ENCODE measurements at regions not wholly inside any gene's neighbourhood (a gene's known extent, or its start where the extent isn't known, plus 50 kb on each side); places are given as distances from the start of the nearest gene placed in this dataset.

- TF ChIP-seq CTCF (IDR thresholded peaks at IDR 0.05; ENCODE audit: poor library complexity) (no peak), EZH2 (IDR thresholded peaks at IDR 0.05; ENCODE audit: borderline replicate concordance) (no peak), EZH2phosphoT487 (IDR thresholded peaks at IDR 0.05; ENCODE audit: low read depth, severe bottlenecking, unreplicated experiment) (no peak)
Observed at GRCh38 chr3:95148107-95148506, 1085.2 kb downstream of the NSUN3 start.
